GM23338 (cell line): ENCODE measurements at regions not wholly inside any gene's neighbourhood (a gene's known extent, or its start where the extent isn't known, plus 50 kb on each side); places are given as distances from the start of the nearest gene placed in this dataset.

Experiments
- ATAC-seq: fragments of 200-7000 bp; cut with Tn5 transposase; 3 replicates; pipeline ENCODE4 v1.9.1; 2020
- DNase-seq: peaks from one replicate; pipeline ENCODE4 v3.0.0-alpha.2; 2015; ENCODE audit warnings: low spot score
- H2AFZ ChIP-seq: fragments of 200-600 bp; sonication (generic); 2 replicates; pipeline ENCODE4 v1.8.0; 2016; ENCODE audit warnings: antibody characterized with exemption, mild to moderate bottlenecking, moderate library complexity
- H3F3A ChIP-seq: fragments of 200-600 bp; sonication (generic); replicated peaks from 2 replicates; pipeline ENCODE4 v1.8.0; 2017; ENCODE audit warnings: antibody characterized with exemption, mixed run types, low read depth
- H3K27ac ChIP-seq: fragments of 200-600 bp; sonication (generic); 2 replicates; pipeline ENCODE4 v1.6.1; 2016; ENCODE audit warnings: low read depth
- H3K27me3 ChIP-seq: fragments of 200-600 bp; sonication (generic); 2 replicates; pipeline ENCODE4 v1.8.0; 2016; ENCODE audit warnings: mild to moderate bottlenecking, mixed run types, moderate library complexity; ENCODE audit not compliant: insufficient read depth
- H3K36me3 ChIP-seq: fragments of 200-600 bp; sonication (generic); 2 replicates; pipeline ENCODE4 v1.8.0; 2016; ENCODE audit warnings: mild to moderate bottlenecking; ENCODE audit not compliant: insufficient read depth
- H3K4me1 ChIP-seq: fragments of 200-600 bp; sonication (generic); 2 replicates; pipeline ENCODE4 v1.8.0; 2016; ENCODE audit warnings: mild to moderate bottlenecking, moderate library complexity; ENCODE audit not compliant: insufficient read depth
- H3K4me2 ChIP-seq: fragments of 200-600 bp; sonication (generic); 2 replicates; pipeline ENCODE4 v1.7.1; 2017; ENCODE audit warnings: mixed run types
- H3K4me3 ChIP-seq: fragments of 200-600 bp; sonication (generic); 2 replicates; pipeline ENCODE4 v1.6.1; 2016; ENCODE audit warnings: mixed run types
- H3K79me2 ChIP-seq: fragments of 200-600 bp; sonication (generic); replicated peaks from 2 replicates; pipeline ENCODE4 v1.8.0; 2017; ENCODE audit warnings: mild to moderate bottlenecking; ENCODE audit not compliant: insufficient read depth
- H3K9me2 ChIP-seq: fragments of 200-600 bp; sonication (generic); 2 replicates; pipeline ENCODE4 v1.8.0; 2017; ENCODE audit not compliant: insufficient read depth
- H4K20me1 ChIP-seq: fragments of 200-600 bp; sonication (generic); replicated peaks from 2 replicates; pipeline ENCODE4 v1.8.0; 2017; ENCODE audit warnings: mild to moderate bottlenecking; ENCODE audit not compliant: insufficient read depth
- H3K27ac Mint-ChIP-seq: 2 replicates; pipeline ENCODE4 v1.8.0; 2020; ENCODE audit warnings: inconsistent platforms, mild to moderate bottlenecking, moderate library complexity, mixed read lengths
- H3K27me3 Mint-ChIP-seq: 3 replicates; pipeline ENCODE4 v1.8.0; 2022; ENCODE audit warnings: low read depth, mild to moderate bottlenecking, moderate library complexity, mixed read lengths, inconsistent platforms; ENCODE audit not compliant: insufficient read depth, poor library complexity
- H3K36me3 Mint-ChIP-seq: 3 replicates; pipeline ENCODE4 v1.8.0; 2021; ENCODE audit warnings: low read depth, mild to moderate bottlenecking, inconsistent platforms, moderate library complexity, mixed read lengths
- H3K4me1 Mint-ChIP-seq: 3 replicates; pipeline ENCODE4 v1.8.0; 2020; ENCODE audit warnings: mild to moderate bottlenecking, inconsistent platforms, mixed read lengths
- H3K4me3 Mint-ChIP-seq: 3 replicates; pipeline ENCODE4 v1.8.0; 2021; ENCODE audit warnings: moderate library complexity, mild to moderate bottlenecking, inconsistent platforms, mixed read lengths
- H3K9me3 Mint-ChIP-seq: 3 replicates; pipeline ENCODE4 v1.8.0; 2020; ENCODE audit warnings: moderate library complexity, mild to moderate bottlenecking, inconsistent platforms, mixed read lengths
- CREB1 ChIP-seq: fragments of 250-450 bp; sonication (Bioruptor Pico); IDR thresholded peaks from 2 replicates; pipeline ENCODE4 v1.5.0; 2020; ENCODE audit warnings: low read depth, mild to moderate bottlenecking, moderate library complexity
- CTCF ChIP-seq, 2 experiments: fragments of 200-600 bp in 1 of 2; sonication (generic) in 1 of 2; conservative IDR thresholded peaks; 2 replicates each; pipeline versions ENCODE4 v1.5.1 to v1.6.1; 2016 to 2017; ENCODE audit warnings: antibody characterized with exemption in 2 of 2, low read depth in 2 of 2, mild to moderate bottlenecking in 2 of 2, moderate library complexity in 1 of 2
- ETS1 ChIP-seq: IDR thresholded peaks from 2 replicates; pipeline ENCODE4 v1.6.1; 2016; ENCODE audit warnings: antibody characterized with exemption
- EZH2 ChIP-seq: fragments of 200-600 bp; sonication (generic); IDR thresholded peaks from one replicate; pipeline ENCODE4 v1.8.0; 2017; ENCODE audit warnings: antibody characterized with exemption, mild to moderate bottlenecking, low read depth; ENCODE audit not compliant: unreplicated experiment
- EZH2phosphoT487 ChIP-seq: fragments of 200-600 bp; sonication (generic); IDR thresholded peaks from one replicate; pipeline ENCODE4 v1.8.1; 2018; ENCODE audit warnings: antibody characterized with exemption; ENCODE audit not compliant: unreplicated experiment
- JUNB ChIP-seq: IDR thresholded peaks from one replicate; pipeline ENCODE4 v1.6.1; 2016; ENCODE audit warnings: antibody characterized with exemption; ENCODE audit not compliant: unreplicated experiment
- NANOG ChIP-seq: IDR thresholded peaks from 2 replicates; pipeline ENCODE4 v1.6.1; 2016; ENCODE audit warnings: antibody characterized with exemption, borderline replicate concordance
- POLR2AphosphoS5 ChIP-seq: IDR thresholded peaks from 2 replicates; pipeline ENCODE4 v1.6.1; 2016; ENCODE audit warnings: antibody characterized with exemption, low read depth
- REST ChIP-seq: IDR thresholded peaks from one replicate; pipeline ENCODE4 v1.6.1; 2018; ENCODE audit warnings: antibody characterized with exemption; ENCODE audit not compliant: unreplicated experiment
- STAT1 ChIP-seq: IDR thresholded peaks from one replicate; pipeline ENCODE4 v1.6.1; 2016; ENCODE audit warnings: antibody characterized with exemption; ENCODE audit not compliant: unreplicated experiment
- ZNF114 ChIP-seq: fragments of 250-450 bp; sonication (Bioruptor Pico); IDR thresholded peaks from 2 replicates; pipeline ENCODE4 v1.5.0; 2020; ENCODE audit warnings: mild to moderate bottlenecking, moderate library complexity
- ZNF331 ChIP-seq: fragments of 250-450 bp; sonication (Bioruptor Pico); IDR thresholded peaks from 2 replicates; pipeline ENCODE4 v1.5.0; 2020; ENCODE audit warnings: low read depth, mild to moderate bottlenecking, moderate library complexity
- ZNF462 ChIP-seq: fragments of 250-450 bp; sonication (Bioruptor Pico); IDR thresholded peaks from 2 replicates; pipeline ENCODE4 v1.5.0; 2020; ENCODE audit warnings: mild to moderate bottlenecking, moderate library complexity

- no peak overlapping the region for H3K27ac Mint-ChIP-seq
- peaks cover 8% of the 10 kb centered on the region for H3K27me3 Mint-ChIP-seq
- no peak overlapping the region for H3K4me3 Mint-ChIP-seq
- no peaks in the 10 kb centered on the region for H3F3A ChIP-seq
- TF ChIP-seq POLR2AphosphoS5 (no peak), EZH2phosphoT487 (no peak), JUNB (no peak), CREB1 (CRISPR knock-in tag) (no peak), REST (no peak), CTCF (conservative IDR thresholded peaks at IDR 0.05; ENCODE audit: low read depth in 2 of 2) (no peak), ETS1 (no peak), ZNF114 (CRISPR knock-in tag) (no peak), STAT1 (no peak), EZH2 (no peak), ZNF331 (CRISPR knock-in tag) (no peak), ZNF462 (CRISPR knock-in tag) (no peak), NANOG (no peak)
- no peak overlapping the region for H3K4me2 ChIP-seq
- H3K4me1 Mint-ChIP-seq = peaks cover 8% of the 10 kb centered on the region
- no peaks in the 10 kb centered on the region for H3K9me2 ChIP-seq
- no peak overlapping the region for H2AFZ ChIP-seq
- ATAC-seq (no peak), DNase-seq (no peak)
- no peaks in the 10 kb centered on the region for H3K79me2 ChIP-seq
- H3K4me1 ChIP-seq = no peaks in the 10 kb centered on the region
- H3K36me3 Mint-ChIP-seq = no peaks in the 10 kb centered on the region; the same call in 2 of the 3 replicates
- H3K27ac ChIP-seq = no peak overlapping the region
- H3K9me3 Mint-ChIP-seq = no peaks in the 10 kb centered on the region
- H3K36me3 ChIP-seq = no peaks in the 10 kb centered on the region
- no peaks in the 10 kb centered on the region for H3K27me3 ChIP-seq
- no peak overlapping the region for H3K4me3 ChIP-seq
- peaks cover 3% of the 10 kb centered on the region; the same call in 1 of the 2 replicates for H4K20me1 ChIP-seq
Observed at GRCh38 chr17:79145548-79145947, 70.9 kb downstream of the ENGASE start.
